HepG2 (cell line): ENCODE measurements at regions not wholly inside any gene's neighbourhood (a gene's known extent, or its start where the extent isn't known, plus 50 kb on each side); places are given as distances from the start of the nearest gene placed in this dataset.

Experiments used
- ATF1 ChIP-seq: IDR thresholded peaks from 2 replicates; pipeline ENCODE4 v1.6.1; 2016; ENCODE audit warnings: mild to moderate bottlenecking, control low read depth
- EP300 ChIP-seq, 3 experiments: sonication (generic) in 1 of 3; formaldehyde crosslinking in 1 of 3; IDR thresholded peaks; 2 replicates each; pipeline versions ENCODE4 v1.5.1 to v1.6.1; 2011 to 2020; ENCODE audit warnings: low read depth in 2 of 3, low read length in 2 of 3, borderline replicate concordance in 1 of 3, improper control_type of control experiment in 1 of 3, mild to moderate bottlenecking in 1 of 3, missing genetic modification reagents in 1 of 3, moderate library complexity in 1 of 3
- NFE2 ChIP-seq: sonication (generic); formaldehyde crosslinking; IDR thresholded peaks from 2 replicates; pipeline ENCODE4 v1.4.0; 2020; ENCODE audit warnings: missing genetic modification reagents
- PHF5A ChIP-seq: IDR thresholded peaks from one replicate; pipeline ENCODE4 v1.6.1; 2018; ENCODE audit warnings: low read depth, missing genetic modification reagents; ENCODE audit not compliant: unreplicated experiment
- SRF ChIP-seq: IDR thresholded peaks from 2 replicates; pipeline ENCODE4 v1.6.1; 2011; ENCODE audit warnings: mild to moderate bottlenecking, low read depth, low read length, moderate library complexity
- ZFP90 ChIP-seq: sonication (generic); formaldehyde crosslinking; IDR thresholded peaks from 2 replicates; pipeline ENCODE4 v1.8.0; 2022; ENCODE audit warnings: missing genetic modification reagents, mild to moderate bottlenecking, inconsistent platforms, borderline replicate concordance
- ZSCAN29 ChIP-seq: sonication (generic); formaldehyde crosslinking; conservative IDR thresholded peaks from 2 replicates; pipeline ENCODE4 v1.4.0; 2020; ENCODE audit warnings: mild to moderate bottlenecking, missing genetic modification reagents
- TF ChIP-seq, protein P1 (sequence below): sonication (generic); formaldehyde crosslinking; IDR thresholded peaks from 2 replicates; pipeline ENCODE4 v1.5.0; 2020; ENCODE audit warnings: mild to moderate bottlenecking, missing genetic modification reagents, moderate library complexity

DNA sequence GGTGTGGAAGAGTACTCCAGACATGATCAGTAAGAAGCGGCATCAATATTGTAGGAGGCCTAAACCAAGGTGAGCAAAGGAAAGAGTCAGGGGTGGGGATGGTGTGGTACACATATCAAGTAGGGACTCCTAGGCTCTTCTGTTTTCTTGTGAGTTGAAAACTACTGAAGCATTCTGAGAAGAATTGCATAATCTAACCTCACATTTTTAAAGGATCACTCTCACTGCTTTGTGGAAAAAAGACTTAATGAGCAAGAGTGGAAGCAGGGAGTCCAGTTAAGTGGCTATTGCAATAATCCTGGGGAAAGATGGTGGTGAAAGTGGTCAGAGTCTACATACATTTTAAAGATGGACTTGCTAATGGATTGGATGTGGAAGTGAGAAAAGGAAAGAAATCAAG is 899.5 kb upstream of the FAM98A start:
- TF ChIP-seq ATF1 (CRISPR knock-in tag) (no peak), EP300 (IDR thresholded peaks at IDR 0.05; ENCODE audit: low read depth in 2 of 2, low read length in 2 of 2) (no peak), EP300 (CRISPR knock-in tag; IDR thresholded peaks at IDR 0.05; ENCODE audit: borderline replicate concordance) (no peak), SRF (no peak), ZSCAN29 (CRISPR knock-in tag) (no peak), PHF5A (no peak), ZFP90 (no peak), NFE2 (no peak)
- TF ChIP-seq, protein P1, sequence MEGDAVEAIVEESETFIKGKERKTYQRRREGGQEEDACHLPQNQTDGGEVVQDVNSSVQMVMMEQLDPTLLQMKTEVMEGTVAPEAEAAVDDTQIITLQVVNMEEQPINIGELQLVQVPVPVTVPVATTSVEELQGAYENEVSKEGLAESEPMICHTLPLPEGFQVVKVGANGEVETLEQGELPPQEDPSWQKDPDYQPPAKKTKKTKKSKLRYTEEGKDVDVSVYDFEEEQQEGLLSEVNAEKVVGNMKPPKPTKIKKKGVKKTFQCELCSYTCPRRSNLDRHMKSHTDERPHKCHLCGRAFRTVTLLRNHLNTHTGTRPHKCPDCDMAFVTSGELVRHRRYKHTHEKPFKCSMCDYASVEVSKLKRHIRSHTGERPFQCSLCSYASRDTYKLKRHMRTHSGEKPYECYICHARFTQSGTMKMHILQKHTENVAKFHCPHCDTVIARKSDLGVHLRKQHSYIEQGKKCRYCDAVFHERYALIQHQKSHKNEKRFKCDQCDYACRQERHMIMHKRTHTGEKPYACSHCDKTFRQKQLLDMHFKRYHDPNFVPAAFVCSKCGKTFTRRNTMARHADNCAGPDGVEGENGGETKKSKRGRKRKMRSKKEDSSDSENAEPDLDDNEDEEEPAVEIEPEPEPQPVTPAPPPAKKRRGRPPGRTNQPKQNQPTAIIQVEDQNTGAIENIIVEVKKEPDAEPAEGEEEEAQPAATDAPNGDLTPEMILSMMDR (CRISPR knock-in tag) = no peak
